GM11168 (cell line): ENCODE measurements at regions not wholly inside any gene's neighbourhood (a gene's known extent, or its start where the extent isn't known, plus 50 kb on each side); places are given as distances from the start of the nearest gene placed in this dataset.
"Not testable (repeated sequence)": the region's sequence is repeated elsewhere in the genome, so short reads cannot be mapped to it uniquely, and the experiment has no call there.

Experiments
- in situ Hi-C: fragments of 300-500 bp; cut with MboI; formaldehyde crosslinking; loops from one replicate; pipeline ENCODE4 v1.12.0; 2022; ENCODE audit warnings: low sequenced_read_pairs; ENCODE audit not compliant: unreplicated experiment

DNA sequence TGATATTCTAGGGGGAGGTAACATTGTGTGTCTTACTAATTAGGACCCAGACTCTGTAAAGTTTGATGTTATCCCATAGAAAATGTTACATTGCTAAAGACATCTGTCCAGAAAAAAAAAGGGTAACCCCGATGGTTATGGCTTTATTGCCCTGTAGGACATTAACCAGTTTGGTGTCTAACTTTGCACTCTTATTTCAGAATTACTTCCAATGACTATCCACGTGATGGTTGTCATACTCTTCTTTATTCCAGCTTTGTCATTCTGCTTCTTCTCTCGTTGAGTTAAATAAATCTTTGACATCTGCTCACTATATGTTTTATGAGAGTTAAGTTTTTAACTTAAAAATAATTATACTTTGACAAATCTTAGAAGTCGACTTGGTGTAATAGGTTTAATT lies 180.4 kb upstream of the ANKRD55 start:
- in situ Hi-C loops, result no loop called here

DNA sequence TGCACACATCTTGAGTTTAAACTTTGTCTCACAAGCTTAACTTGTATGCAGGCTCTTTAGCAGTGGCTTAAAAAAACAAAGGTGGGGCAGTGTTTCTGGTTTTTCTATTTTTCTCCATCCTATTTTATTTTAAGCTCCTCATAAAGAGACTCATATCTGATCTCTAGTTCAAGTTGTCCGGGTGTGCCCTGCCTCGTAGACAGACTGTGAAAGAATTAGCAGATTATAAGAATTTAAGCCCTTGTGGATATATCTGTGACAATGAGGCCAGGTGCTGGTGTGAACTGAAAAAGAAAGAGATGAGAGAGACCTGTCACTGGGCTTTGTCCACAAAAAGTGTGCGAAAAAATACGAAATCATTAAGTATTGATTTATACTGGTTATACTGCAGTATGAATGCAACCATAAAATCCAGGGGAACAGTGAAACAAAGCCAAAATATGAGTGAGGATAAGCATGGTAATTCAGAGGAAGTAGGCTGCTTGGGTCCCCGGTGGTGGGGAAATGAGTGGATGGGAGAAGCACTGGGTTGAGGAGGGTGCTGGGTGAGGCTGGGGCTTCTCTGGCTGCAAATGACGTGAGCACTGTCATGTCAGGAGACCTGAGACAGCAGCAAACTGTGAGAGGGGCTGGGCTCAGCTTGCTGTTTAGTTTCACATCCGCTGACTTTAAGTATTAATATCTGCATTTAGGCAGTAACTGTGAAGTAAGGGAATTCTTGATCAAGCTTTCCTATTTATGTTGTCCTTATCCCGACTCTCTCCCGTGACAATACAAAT lies 179.7 kb upstream of the ANKRD55 start:
- in situ Hi-C loops, result no loop called here

- in situ Hi-C loops, result no loop called here
Observed at GRCh38 chr5:56410696-56411095, 177.6 kb upstream of the ANKRD55 start.

DNA sequence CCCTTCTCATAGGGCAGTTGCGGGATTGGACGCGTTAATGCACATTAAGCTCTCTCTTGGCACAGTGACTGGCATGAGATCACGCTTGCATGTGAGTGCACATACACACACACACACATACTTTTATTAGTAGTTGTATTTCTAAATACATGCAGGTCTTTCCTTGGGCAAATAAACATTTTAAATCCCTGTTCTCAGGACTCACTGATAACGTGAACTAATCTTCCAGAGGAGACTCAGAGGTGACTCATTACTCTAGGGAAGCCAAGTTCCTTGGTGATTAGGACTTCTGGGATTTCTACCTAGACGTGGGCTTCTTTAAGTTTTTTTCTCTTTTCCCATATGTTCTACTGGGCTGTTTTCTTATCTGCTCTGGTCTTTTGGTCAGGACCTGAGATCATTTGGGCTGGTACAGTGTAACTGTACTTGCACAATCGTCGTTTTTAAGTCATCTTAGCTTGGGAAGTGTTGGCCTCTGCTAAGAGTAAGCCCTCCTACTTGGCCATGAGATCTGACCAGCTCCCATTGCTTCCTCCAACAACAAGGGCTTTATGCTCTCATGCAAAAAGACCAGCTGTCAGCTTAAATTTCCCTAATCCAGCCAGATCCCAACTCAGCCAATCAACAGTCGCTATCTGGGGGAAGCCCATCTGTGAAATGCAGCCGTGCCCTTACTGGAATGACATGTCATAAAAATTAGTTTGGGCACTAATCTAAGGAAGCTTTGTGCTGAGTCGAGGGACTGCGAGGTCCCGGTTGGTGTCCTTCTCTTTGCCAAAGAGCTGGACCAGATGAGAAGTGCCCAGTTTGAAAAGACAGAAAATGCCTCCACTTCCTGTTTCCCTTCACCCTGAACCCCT lies 176.4 kb upstream of the ANKRD55 start:
- in situ Hi-C loops, result no loop called here

DNA sequence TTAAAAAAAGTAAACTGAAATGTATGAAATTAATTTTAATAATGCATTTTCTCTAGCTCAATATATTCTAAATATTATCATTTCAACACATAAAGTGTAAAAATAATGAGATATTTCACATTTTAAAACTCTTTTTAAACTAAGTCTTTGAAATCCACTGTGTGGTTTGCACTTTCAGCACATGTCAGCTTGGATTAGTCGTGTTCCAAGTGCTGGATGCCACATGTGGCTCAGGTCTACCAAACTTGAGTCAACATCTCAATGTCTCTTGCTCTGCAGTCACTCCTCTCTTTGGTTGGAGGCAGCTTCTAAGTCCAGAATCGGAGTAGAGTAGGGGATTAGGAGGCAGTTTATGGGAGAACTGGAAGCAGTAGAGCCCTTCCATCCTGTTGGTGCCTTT lies 173.7 kb upstream of the ANKRD55 start:
- in situ Hi-C loops, result no loop called here

DNA sequence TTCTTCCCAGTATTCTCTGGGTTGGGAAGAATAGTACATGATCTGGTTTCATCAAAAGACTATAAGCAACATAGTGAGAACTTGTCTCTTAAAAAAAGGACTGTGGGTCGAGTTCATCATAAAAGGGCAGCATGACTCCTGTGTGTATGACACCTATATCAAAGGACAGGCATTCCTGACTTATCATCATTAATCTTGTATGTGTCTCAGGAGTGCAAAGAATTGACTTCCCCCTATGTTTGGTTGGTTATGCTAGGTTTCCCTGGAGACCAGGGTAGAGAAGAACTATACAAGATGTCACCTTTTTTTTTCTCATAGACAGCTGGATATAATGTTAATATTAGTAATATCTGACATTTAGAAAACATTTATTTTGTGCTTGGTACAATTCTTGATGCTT lies 173.1 kb upstream of the ANKRD55 start:
- in situ Hi-C loops, result no loop called here

DNA sequence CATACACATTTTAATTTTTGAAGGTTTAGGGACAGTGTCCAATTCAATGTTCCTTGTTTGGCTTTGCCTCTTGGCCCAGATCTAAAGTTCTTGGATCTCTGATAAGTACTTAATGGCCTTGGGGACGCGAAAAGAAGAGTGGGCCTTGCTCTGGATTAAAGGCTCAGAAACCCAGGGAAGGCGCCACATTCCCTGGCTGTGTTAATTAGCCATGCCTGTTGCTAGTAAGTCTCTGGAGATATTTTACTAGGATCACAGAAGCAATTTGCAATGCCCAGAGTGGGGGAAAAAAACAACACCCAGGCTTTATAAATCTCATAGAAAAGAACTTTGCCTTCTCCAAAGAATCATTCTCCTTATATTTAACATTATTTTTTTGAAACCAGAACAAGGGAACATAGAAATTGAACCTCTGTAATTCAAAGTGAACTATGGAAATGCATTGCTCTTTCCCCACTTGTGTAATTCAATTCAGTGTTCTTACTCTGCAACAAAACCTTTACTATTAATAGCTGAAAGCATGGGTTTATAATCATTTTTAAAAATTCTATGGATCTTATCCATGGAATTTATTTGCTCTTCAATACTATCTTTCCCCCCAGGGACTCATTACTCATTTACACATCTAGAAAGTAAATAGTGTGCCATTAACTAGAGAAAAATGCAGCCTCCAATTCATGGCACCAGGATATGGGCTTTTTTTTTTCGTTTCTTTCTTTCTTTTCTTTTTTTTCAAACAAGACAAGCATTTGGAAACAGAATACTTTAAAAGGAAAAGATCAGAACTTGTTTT lies 172.2 kb upstream of the ANKRD55 start:
- in situ Hi-C loops, result no loop called here

- in situ Hi-C loops, result no loop called here
Observed at GRCh38 chr5:56402266-56403220, 169.4 kb upstream of the ANKRD55 start.

GRCh38 chr5:56397796-56398195 lies 164.7 kb upstream of the ANKRD55 start:
- in situ Hi-C loops, result not testable (repeated sequence)

- in situ Hi-C loops, result no loop called here
Observed at GRCh38 chr5:56396634-56397033, 163.5 kb upstream of the ANKRD55 start.

DNA sequence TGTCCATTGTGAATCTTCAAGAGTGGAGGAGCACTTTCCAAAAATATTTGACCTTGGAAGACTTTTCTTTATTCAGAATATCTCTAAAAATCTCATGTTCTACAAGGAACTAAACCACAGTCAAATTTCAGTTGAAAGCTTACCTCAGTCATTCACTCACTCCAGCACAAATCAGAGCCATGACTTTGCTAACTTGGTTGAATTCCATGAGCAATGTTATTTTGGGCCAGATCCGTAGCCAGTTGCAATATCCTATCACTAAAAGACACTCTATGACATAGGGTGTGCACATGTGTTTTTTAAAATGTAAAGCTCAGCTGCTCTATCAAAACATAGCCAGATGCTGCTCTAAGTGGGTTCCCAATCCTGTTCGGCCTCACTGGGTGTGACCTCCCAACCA lies 156.1 kb upstream of the ANKRD55 start:
- in situ Hi-C loops, result no loop called here

GRCh38 chr5:56388229-56388985 lies 155.3 kb upstream of the ANKRD55 start:
- in situ Hi-C loops, result no loop called here

GRCh38 chr5:56386046-56386445 lies 152.9 kb upstream of the ANKRD55 start:
- in situ Hi-C loops, result no loop called here

GRCh38 chr5:56384186-56384585 lies 151.1 kb upstream of the ANKRD55 start:
- in situ Hi-C loops, result no loop called here

DNA sequence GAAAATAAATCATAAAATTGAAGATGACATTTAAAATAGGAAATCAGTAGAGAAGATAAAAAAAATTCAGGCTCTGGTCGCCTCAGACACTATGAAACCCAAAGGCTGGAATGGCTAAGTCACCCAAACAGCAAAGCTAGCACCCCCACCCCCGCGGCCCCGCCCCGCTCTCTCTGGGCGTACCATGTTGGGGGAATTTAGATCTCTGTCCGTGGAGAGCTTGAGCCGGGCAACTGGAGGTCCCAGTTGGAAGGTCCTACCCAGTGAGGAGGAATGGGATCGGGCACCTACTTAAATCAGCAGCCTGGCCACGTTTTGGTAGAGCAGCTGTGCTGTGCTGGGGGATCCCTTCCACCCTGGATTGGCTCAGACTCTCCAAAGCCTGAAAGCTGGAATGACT lies 150.6 kb upstream of the ANKRD55 start:
- in situ Hi-C loops, result no loop called here

DNA sequence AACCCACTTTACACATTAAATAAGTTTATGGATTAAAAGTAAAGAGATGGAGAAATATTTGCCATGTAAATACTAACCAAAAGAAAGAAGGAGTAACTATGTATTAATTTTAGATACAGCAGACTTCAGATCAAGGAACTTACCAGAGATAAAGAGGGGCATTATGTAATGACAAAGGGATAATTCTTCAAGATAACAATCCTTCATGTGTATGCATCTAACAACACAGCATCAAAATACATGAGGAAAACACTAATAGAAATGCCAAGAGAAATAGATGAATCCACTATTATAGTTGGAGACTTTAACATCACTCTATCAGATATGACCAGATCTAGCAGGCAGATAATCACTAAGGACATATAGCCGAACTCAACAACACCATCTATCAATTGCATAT lies 149.8 kb upstream of the ANKRD55 start:
- in situ Hi-C loops, result no loop called here

DNA sequence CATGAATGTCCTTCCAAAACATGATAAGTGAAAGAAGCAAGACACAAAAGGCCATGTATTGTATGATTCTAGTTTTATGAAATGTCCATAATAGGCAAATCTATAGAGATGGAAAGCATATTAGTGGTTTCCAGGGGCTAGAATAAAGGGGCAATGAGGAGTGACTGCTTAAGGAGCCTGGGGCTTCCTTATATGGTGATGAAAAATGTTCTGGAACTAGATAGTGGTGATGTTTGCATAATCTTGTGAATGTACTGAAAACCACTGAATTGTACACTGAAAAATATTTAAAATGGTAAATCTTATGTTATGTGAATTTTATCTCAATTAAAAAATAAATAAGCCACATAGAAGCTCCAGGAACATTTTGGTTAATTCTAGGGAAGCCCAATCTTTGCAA lies 144.4 kb upstream of the ANKRD55 start:
- in situ Hi-C loops, result no loop called here

- in situ Hi-C loops, result no loop called here
Observed at GRCh38 chr5:56376128-56376527, 143.0 kb upstream of the ANKRD55 start.

GRCh38 chr5:56375011-56375410 lies 141.9 kb upstream of the ANKRD55 start:
- in situ Hi-C loops, result no loop called here
